NCI-H1092 treated with DMSO at 0.1 percent for 48 hours (cell line): ENCODE measurements at regions not wholly inside any gene's neighbourhood (a gene's known extent, or its start where the extent isn't known, plus 50 kb on each side); places are given as distances from the start of the nearest gene placed in this dataset.
"Not testable (repeated sequence)": the region's sequence is repeated elsewhere in the genome, so short reads cannot be mapped to it uniquely, and the experiment has no call there.

Experiments
- DNase-seq: peaks from one replicate; lab custom pipeline; 2025; lab: John Stamatoyannopoulos, UW

DNA sequence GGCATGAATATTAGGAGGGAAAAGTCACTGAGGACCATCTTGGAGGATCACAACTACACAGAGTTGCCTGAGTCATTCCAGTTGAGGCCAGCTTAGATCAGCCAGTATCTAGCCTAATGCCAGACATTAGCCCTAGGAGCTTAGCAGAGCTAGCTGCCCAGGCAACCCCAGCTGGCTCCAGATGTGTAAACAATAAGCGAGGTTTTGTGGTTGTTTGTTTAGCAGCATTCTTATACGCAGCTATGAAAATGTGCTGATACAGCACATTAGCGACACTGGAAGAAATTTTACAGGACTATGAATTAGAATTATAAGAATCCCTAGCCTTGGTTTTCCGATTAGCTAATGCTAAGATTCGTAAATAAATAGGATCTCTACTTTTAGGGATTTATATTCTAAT lies 59.3 kb downstream of the BTBD3 start:
- no peak for DNase-seq

DNA sequence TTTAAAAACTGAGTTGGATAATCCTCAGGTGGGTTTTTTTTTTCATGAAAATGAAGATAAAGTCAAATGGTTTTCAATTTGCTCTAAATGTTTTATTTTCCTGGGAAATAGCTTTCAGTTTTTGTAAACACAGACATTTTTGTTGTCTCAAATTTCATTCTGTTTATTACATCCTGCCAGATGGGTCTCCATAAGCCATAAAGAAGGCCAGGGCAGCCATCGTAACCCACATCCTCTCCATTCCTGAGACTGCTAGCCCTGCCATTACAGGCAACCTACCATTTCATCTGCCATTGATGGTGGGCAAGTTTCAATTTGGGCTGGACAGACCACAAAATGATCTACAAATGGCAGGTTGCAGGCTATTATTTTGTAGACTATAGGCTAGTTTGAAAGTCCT lies 60.8 kb downstream of the BTBD3 start:
- no peak for DNase-seq

DNA sequence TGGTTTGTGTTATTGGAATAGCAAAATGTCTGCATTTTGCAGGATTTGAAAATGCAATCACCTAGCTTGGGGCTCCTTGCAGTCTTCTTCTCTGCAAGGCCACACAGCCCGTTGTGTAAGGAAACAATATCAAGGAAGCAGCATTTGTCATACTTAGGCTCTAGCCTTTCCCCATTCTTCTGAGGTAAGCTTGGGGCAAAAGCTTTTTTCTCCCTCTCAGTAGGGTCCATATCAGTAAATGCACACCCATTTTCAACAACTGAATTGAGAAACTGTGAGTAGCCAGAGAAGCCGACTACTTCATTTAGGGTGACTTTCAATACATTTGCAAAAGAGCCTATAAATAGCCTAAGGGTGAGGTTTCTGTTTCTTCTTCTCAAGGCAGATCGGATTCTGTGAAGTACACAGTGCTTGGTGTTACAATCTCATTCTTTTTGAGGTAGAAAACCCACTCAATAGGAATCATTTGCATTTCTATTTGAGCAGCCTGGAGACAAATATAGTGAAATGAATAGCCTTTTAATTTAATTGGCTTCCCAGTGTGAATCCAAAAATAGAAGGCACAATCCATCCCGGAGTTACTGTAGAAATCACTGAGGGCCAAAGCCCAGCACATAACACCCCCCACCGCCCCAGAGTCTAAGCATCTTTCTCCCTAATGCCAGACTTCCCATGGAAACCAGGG lies 61.8 kb downstream of the BTBD3 start:
- DNase-seq: no peak

DNA sequence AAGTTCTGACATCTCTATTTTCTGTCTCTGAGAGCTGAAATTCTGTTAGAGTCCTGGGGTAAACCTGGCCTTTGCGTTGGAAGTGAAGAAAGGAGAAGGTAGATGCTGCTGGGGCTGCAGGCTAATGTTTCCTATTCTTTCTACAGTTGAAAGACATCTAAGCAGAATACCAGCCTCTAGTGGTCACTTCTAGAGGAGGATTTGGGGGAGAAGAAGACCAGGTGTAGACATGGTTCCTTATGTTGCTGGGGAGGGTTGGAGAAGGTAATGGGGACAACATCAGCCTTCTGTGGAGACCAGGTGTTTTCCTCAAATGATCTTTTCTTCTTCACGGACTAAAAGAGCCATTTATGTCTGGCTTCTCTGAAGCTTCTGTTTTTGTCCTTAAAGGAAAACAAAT lies 62.6 kb downstream of the BTBD3 start:
- DNase-seq: no peak

DNA sequence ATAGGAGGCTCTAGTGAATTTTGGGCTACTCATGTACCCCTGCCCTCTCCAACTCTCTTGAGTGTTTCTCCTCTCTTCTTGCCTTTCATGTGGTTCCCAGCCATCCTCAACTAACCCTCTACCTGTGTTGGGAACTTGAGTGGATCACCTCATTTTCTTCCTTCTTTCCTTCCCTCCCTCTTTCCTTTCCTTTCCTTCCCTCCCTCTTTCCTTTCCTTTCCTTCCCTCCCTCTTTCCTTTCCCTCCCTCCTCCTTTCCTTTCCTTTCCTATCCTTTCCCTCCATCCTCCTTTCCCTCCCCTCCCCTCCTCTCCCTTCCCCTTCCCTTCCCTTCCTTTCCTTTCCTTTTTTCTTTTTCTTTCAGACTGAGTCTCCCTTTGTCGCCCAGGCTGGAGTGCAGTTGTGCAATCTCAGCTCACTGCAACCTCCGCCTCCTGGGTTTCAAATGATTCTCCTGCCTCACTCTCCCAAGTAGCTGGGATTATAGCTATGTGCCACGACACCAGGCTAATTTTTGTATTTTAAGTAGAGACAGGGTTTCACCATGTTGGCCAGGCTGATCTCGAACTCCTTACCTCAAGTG lies 63.8 kb downstream of the BTBD3 start:
- no peak for DNase-seq

DNA sequence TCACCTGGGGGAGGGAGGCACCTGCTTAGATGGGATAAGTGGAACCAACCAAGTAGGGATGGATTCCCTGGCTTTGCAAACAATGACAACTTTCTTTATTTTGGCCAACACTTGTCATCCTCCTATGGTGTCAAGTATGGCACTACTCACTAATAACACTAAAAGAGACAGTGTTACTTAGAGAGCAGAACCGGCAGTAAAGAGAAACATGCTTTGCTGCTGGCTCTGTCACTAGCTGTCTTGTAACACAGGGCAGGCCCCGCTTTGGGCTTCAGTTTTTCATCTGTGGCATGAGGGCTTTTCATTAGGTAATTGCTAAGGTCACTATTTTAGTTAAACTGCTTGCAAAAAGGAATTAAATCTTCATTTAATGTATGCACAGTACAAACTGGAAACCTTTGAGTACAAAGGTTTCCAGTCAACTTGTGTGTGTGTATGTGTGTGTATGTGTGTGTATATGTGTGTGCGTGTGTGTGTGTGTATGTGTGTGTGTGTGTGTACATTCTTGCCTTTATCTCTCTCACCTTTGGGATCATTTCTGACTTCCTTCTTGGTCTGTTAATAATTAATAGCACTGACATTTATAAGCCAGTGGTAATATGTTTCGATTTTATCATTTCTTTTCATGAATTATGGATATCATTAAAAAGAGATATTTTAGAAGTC lies 64.7 kb downstream of the BTBD3 start:
- DNase-seq: no peak

DNA sequence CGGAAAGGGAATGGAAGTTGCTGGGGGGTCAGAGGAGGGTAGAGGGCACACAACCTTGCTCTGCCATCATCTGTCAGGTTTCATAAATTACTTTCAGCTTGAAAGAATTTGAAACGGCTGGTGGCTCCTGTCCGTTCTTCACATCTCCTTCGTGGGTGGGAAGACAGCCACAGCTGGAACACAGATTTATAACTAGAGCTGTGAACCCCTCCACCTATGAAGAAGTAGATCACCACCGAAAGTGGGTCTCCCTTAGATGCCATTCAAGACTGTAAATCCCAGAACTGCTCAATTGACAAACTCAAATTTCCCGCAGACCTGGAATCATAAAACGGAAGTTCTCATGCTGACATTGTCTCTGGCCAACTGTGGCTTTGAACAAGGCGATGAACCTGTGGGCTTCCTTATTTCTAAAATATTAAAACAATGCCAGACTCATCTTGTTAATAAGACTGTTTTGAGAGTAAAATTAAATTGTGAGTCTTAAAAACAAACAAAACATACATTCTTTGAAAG lies 65.3 kb downstream of the BTBD3 start:
- no peak for DNase-seq

DNA sequence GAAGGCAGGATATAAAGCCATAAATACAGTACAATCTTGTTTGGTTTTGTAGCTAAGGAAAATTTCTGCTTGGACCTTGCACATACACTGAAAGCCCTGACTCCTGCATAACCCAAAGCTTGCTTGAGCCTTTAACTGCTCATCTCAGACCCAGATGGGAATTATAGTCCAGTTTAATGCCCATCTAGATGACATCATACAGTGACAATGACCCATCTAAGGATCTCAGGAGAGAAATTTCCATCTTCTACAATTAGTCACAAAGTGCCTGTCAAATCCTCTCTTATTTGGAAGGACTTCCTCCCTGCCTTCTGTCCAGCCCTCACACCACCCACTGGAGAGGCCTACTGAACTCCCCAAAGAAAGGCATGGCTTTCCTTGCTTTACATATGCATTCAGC lies 69.3 kb downstream of the BTBD3 start:
- no peak for DNase-seq

DNA sequence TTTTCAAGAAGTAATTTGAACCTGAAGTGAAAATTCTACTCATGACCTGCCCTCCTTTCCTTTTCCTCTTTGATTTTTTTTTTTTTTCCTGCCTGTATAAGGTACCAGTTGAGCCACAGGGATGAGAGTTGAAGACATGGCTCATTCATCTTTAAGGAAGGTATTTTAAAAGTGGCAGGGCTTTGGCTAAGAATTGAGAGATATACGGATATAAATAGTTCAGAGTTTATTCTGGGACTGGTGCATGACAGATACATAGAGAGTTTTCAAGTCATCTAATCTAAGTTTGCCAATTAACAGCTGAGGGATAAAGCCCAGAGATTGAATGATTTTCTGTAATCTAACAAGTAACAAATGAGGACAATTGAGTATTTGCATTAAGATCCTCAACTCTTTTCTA lies 69.8 kb downstream of the BTBD3 start:
- DNase-seq: no peak

DNA sequence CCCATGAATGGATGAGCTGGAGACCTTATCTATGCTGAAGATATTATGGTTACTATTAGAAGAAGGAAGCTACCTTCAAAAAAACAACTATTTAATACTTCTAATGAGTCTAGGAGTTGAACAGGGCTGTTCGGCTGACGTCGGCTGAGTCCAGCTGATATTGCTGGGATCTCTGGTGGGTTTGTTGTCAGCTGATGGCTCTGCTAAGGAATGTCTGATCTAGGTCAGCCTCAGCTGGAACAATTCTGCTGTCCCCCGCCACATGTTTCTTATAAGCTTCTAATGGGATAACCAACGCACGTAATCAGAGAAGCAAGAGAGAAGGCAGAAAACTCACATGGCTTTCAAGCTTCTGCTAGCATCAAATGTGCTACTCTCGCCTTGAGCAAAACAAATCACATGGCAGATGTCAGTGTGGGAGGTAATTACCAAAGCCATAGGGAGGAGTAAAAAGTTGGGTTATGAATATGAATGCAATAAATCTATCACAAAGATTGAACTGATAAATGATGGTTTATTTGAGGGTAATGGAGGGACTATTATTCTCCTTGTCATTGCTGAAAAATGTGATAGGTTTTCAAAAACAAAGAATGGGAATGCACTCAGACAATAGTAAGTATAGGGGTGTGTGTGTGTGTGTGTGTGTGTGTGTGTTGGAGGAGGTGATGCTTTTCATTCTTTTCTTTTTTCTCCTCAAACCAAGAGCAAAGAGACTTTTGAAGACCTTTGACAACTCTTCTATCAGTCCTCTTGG lies 71.5 kb downstream of the BTBD3 start:
- no peak for DNase-seq

DNA sequence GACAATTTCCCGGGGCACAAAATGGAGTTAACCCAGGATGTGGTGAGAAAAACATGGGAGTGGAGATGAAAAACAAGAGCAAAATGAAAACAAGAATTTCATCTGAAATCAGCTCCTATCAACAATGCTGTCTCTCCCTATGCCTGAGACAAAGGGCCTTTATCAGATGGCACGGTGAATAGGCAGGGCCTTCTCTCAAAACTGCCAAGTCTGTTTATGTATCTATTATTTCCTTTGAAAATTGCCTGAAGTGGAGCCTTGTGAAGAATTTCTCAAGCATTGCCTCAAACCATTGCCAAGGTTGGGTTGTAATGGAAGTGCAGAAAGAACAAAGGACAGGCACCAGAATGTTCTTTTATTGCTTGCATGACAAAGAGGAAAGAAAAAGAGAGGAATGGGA lies 74.7 kb downstream of the BTBD3 start:
- no peak for DNase-seq

DNA sequence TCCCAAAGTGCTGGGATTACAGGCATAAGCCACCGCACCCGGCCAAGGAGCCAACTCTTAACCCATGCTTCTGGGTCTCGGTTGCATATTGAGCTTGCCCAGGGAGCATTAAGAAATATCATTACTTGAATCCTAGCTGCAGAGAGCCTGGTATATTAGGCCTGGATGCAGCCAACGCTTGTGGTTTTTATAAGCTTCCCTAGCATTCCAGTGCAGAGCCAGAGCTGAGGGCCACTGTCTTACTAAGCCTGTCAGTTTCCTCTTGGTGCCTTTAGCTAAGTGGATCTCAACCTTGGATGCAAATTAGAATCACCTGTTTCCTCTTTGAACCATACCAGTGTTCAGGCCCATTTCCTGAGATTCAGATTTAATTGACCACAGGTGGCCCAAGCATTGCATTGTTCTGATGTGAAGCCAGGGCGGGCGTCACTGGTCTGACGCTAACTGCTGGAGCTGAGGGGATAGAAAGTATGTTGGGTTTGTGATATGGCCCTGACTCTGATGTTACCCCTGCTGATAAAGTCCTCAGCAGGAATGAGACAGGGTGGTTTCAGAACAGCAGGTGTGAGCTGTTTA lies 76.3 kb downstream of the BTBD3 start:
- DNase-seq: no peak

DNA sequence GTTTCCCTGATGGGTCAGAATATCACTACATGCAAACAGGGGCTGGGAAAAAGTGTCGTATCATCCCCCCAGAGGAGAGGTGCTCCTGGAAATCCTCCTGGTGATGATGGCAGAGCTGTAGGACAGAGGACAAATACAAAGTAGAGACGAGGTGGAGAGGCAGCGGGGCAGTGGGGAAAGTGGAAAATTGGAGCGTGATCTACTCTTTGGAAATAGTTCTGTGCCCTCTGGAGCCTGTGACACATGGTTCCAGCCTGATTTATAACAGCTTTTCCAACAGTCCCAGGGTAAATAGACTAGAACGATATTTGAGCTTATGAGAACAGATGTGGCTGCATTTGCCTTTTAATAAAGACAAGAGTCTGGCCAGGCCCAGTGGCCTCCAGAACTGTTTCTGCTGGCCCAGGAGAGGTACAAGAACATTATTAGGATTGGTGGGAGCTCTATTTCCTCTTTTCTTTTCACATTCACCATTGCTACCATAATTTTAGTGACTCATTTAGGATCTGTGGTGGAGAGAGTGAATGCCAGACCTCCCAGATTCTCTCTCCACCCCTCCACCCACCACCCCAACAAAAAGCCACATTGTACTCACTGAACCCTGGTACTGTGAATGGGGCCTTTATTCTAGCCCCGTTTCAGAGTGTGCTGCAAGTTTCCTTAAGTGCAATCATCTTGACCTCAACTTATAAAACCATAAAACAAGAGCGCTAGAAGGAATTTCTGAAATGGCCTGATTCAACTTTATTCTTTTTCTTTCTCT lies 78.3 kb downstream of the BTBD3 start:
- no peak for DNase-seq

DNA sequence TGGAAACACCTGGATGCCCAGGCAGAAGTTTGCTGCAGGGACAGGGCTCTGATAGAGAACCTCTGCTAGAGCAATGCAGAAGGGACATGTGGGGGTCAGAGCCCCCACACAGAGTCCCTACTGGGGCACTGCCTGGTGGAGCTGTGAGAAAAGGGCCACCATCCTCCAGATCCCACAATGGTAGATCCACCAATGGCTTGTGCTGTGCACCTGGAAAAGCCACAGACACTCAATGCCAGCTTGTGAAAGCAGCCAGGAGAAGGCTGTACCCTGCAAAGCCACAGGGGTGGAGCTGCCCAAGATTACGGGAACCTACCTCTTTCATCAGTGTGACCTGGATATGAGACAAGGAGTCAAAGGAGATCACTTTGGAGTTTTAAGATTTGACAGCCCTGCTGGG lies 87.1 kb downstream of the BTBD3 start:
- not testable (repeated sequence) for DNase-seq

DNA sequence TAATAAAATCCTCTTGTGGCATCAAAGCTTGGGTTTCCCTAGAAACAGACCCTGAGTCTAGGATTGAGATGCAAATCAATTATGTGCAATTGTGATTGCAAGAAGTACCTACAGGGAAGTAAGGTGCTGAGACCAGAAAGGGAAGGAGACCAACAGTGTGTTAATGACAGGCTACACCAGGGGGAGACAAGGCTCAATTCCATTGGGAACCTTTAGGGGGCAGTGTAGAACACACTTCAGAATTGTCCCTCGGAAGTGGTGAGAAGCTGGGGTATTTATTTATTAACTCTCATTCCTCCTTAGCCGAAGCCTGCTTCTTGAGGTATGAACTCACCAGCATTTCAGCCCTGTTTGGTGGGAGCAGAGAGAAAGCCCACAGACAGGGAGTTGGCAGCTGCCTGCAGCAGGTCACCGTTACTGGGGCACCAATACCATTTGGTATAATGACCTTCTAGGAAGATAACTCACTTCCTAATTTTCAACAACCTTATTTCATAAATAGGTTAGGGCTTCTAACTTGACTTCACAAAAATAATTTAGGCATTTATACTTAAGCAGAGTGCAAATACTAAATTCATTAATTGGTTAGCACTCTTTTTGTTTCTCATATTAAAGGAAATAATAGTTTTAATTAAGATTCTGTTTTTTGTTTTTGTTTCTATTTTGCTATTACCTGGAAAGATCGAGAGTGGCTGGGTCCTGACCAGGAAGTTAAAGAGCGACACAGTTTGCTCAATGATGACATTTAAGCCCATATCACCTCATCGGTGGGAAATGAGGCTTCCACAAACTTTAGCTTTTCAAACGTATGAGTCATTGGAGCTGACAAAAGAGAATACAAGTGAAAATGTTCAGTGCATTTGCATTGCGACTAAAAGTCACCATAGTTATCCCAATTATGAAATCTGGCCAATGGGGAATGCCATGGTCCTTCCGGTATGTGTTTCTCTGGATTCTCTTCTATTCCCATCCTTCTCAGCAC lies 94.8 kb downstream of the BTBD3 start:
- peak; percentile 48 for DNase-seq

DNA sequence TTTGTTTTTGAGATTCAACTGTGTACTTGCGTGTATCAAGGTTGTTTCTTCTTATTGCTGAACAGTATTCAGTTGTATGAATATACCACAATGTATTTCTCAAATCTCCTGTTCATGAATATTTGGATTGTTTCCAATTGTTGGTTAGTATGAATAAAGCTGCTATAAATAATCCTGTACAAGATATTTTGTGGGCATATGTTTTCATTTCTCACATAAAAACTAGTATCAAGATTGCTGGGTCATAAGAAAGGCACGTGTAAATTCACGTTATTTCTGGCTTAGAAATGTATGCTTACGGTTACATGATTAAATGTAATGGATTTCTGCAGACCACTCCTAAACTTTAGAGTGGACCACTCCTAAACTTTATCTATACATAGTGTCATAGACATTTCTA lies 96.6 kb downstream of the BTBD3 start:
- no peak for DNase-seq

DNA sequence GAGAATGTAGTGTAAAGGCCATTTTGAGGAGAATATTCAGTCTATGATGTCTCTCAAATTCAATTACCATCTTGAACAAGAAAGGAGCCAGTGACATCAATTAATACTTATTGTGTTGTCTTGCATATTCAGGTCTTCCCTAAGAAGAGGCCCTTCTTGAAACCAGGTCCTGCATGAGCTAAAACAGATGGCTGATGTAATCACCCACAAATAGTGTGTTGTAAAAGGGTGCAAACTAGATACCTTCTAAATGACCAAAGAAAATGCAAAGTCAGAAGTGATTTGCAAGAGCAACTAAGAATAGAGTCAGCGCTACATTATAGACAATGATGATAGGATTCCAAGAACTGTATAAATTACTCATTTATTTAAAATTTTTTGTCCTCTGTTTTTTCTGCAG lies 97.0 kb downstream of the BTBD3 start:
- DNase-seq: no peak

DNA sequence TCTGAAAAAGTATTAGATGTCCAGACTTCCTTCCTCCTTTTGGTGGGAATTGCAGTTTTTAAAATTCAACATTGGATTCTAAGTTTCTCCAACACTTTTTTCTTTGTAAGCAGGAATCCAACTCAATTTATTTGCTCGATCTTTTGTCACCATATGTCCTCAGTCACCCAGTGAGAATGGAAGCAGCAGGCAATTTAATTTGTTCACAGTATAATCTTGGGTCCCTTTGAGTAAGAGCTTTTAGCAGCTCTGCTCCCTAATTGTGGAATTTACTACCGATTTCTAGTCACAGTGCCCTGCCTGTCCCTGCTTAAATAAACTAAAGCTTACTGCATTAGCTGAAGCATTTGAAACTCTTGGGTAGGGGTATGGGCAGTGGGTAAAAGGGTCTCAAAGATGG lies 98.6 kb downstream of the BTBD3 start:
- no peak for DNase-seq

DNA sequence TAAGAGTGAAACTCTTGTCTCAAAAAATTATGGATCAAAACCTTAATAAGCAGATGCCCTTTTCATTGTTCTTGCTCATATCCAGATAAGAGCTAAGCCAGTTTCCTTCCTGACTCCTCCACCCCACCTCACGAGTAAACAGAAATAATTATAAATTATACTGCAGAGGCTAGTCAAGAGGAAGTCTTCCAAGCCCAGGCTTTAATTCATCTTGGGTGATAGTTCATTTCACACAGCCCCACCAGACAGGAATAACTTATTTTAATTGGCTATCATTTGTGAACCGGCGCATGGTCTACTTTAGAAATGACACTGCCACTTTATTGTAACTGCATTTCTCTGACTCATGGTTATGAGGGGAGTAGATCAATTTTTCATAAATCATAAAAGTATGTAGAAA lies 102.0 kb downstream of the BTBD3 start:
- DNase-seq: no peak

DNA sequence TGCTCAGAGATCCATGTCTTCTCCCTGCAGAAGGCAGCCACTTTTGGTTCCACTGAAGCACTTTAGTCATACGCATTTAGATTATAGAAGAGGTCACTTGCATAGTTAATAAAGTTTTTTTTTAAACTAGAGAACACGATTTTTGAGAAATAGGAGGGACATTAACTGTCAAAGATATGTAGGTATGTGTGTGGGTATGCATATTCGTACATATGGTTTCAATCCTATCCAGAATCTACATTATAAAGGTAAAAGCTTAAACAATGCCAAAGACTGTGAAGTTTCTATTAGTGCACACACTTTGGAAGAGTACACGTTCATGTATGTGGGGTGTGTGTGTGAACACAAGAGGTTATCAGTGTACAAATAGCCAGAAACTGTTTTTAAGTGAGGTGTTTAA lies 103.2 kb downstream of the BTBD3 start:
- DNase-seq: no peak
